Type B pancreatic cell (in vitro differentiated cells): ENCODE measurements at regions not wholly inside any gene's neighbourhood (a gene's known extent, or its start where the extent isn't known, plus 50 kb on each side); places are given as distances from the start of the nearest gene placed in this dataset.
"Not testable (repeated sequence)": the region's sequence is repeated elsewhere in the genome, so short reads cannot be mapped to it uniquely, and the experiment has no call there.

ENCODE experiments used
- DNase-seq: peaks from one replicate; pipeline ENCODE4 v3.0.0; 2021; ENCODE audit warnings: mixed read lengths; ENCODE audit not compliant: unreplicated experiment; ENCODE audit errors: extremely low spot score
- H3K27ac Mint-ChIP-seq: 2 replicates; pipeline ENCODE4 v1.8.0; 2021; ENCODE audit warnings: mild to moderate bottlenecking, mixed read lengths
- H3K27me3 Mint-ChIP-seq: 2 replicates; pipeline ENCODE4 v1.8.0; 2021; ENCODE audit warnings: mixed read lengths
- H3K36me3 Mint-ChIP-seq: 2 replicates; pipeline ENCODE4 v1.8.0; 2021; ENCODE audit warnings: mixed read lengths
- H3K4me1 Mint-ChIP-seq: one replicate; pipeline ENCODE4 v1.8.0; 2021; ENCODE audit warnings: mixed read lengths; ENCODE audit not compliant: unreplicated experiment
- H3K4me3 Mint-ChIP-seq: 2 replicates; pipeline ENCODE4 v1.8.0; 2021; ENCODE audit warnings: mild to moderate bottlenecking, mixed read lengths
- H3K9me3 Mint-ChIP-seq: 2 replicates; pipeline ENCODE4 v1.8.0; 2021; ENCODE audit warnings: mixed read lengths
- TF ChIP-seq, protein P1 (sequence below): fragments of 200-600 bp; sonication (generic); conservative IDR thresholded peaks from 2 replicates; pipeline ENCODE4 v1.5.0; 2021; ENCODE audit warnings: antibody characterized with exemption, mild to moderate bottlenecking

DNA sequence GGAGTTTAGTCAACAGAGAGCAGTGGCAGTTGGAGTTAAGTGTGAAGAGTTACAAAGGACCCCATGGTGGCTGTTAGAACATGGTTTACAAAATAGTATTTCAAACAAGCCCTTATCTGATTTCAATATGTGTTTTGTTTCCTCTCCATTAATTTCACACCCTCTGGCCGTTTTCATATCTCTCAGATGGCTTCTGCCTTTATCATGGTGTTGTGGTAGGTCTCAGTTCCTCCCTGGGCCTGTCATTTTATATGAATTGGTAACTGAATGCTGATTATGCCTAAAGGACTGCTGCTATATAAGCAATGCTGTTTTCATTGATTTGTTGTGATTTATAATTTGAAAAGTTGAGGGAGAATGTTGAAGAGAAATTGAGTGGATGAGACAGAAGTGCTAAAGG, 686.7 kb downstream of the NYAP2 start:
- TF ChIP-seq, protein P1, sequence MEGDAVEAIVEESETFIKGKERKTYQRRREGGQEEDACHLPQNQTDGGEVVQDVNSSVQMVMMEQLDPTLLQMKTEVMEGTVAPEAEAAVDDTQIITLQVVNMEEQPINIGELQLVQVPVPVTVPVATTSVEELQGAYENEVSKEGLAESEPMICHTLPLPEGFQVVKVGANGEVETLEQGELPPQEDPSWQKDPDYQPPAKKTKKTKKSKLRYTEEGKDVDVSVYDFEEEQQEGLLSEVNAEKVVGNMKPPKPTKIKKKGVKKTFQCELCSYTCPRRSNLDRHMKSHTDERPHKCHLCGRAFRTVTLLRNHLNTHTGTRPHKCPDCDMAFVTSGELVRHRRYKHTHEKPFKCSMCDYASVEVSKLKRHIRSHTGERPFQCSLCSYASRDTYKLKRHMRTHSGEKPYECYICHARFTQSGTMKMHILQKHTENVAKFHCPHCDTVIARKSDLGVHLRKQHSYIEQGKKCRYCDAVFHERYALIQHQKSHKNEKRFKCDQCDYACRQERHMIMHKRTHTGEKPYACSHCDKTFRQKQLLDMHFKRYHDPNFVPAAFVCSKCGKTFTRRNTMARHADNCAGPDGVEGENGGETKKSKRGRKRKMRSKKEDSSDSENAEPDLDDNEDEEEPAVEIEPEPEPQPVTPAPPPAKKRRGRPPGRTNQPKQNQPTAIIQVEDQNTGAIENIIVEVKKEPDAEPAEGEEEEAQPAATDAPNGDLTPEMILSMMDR, result no peak
- Mint-ChIP-seq H3K27me3 (no peaks in the 10 kb centered on the region), H3K36me3 (no peaks in the 10 kb centered on the region), H3K9me3 (peaks cover 6% of the 10 kb centered on the region), H3K27ac (no peak overlapping the region), H3K4me3 (no peak overlapping the region), H3K4me1 (no peaks in the 10 kb centered on the region)
- DNase-seq, result no peak

- not testable (repeated sequence) for H3K27me3 Mint-ChIP-seq, H3K4me1 Mint-ChIP-seq, H3K9me3 Mint-ChIP-seq, H3K4me3 Mint-ChIP-seq, H3K27ac Mint-ChIP-seq, H3K36me3 Mint-ChIP-seq, DNase-seq
Measured at GRCh38 chr2:226085425-226085824, 685.9 kb downstream of the NYAP2 start.

DNA sequence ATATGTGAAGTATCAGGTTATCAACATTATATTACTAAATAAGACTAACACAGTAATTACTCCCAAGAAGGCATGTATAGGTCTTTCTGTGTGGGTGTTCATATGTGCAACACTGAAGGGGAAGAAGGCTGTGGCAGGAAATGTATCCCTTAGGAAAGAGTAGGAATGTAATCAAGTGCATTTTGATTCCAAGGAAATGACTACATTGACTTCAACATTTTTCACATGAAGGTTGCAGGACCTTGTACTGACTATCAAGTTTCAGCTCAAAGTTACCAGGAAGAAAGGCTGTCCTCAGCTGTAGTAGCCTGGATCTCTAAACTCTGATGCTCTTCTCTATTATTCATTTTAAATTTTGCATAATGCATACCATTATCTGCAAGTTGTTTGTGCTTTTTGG, 680.8 kb downstream of the NYAP2 start:
- peaks cover 3% of the 10 kb centered on the region for H3K4me1 Mint-ChIP-seq
- no peak for DNase-seq
- no peaks in the 10 kb centered on the region for H3K27me3 Mint-ChIP-seq
- no peak overlapping the region for H3K4me3 Mint-ChIP-seq
- H3K9me3 Mint-ChIP-seq, result peaks cover 5% of the 10 kb centered on the region
- no peak overlapping the region for H3K27ac Mint-ChIP-seq
- no peaks in the 10 kb centered on the region for H3K36me3 Mint-ChIP-seq
- TF ChIP-seq, protein P1, result no peak

DNA sequence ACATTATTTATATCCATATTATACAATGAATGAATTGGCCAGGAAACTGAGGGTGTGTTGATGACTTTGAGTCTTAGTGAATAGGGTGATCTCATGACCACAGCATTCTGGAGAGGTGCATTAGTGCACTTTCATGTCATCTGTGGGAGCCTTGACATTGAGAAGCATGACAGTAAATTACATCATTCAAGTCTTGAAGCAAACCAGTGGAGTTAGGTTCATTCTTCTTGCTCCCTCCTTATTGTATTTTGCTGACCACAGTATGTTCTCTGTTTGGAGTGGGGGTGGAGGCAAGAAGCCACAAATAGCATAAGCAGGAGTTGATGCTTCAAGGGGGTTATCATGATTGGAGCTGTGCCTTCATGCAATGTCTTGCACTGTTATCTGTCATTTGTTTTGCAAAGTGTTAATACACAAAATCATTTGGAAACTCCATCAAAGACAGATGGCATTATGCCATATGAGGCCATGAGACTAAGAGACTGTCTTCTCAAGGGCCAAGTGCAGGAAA, 680.2 kb downstream of the NYAP2 start:
- Mint-ChIP-seq H3K27me3 (no peaks in the 10 kb centered on the region), H3K27ac (no peak overlapping the region), H3K4me3 (no peak overlapping the region), H3K4me1 (peaks cover 3% of the 10 kb centered on the region), H3K9me3 (no peaks in the 10 kb centered on the region), H3K36me3 (no peaks in the 10 kb centered on the region)
- DNase-seq, result no peak
- TF ChIP-seq, protein P1, result no peak

GRCh38 chr2:226079196-226079595, 679.7 kb downstream of the NYAP2 start:
- H3K27ac Mint-ChIP-seq, result no peak overlapping the region
- H3K27me3 Mint-ChIP-seq, result no peaks in the 10 kb centered on the region
- DNase-seq, result no peak
- no peaks in the 10 kb centered on the region for H3K36me3 Mint-ChIP-seq
- TF ChIP-seq, protein P1, result no peak
- H3K4me3 Mint-ChIP-seq, result no peak overlapping the region
- H3K4me1 Mint-ChIP-seq, result peaks cover 3% of the 10 kb centered on the region
- H3K9me3 Mint-ChIP-seq, result no peaks in the 10 kb centered on the region

DNA sequence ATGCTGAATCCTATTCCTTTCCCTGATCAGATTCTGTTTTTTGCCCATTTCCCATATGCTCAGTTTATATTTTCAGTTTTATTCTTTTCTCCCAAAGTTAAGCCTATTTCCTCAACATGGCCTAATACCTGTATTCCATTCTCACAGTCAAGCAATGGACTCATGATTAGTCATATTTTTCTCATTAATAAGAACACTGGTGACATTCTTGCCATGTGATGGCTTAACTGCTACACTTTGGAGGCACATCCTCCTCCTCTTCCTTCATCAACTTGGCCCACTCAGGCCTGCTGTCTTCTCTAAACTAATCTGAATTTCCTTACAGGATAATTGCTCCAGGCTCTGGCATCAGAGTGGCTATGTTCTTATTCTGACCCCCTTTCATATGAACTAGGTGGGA, 679.2 kb downstream of the NYAP2 start:
- TF ChIP-seq, protein P1, result no peak
- DNase-seq, result no peak

More for the DNA sequence above, 679.2 kb downstream of the NYAP2 start:
- H3K27ac Mint-ChIP-seq, result no peak overlapping the region
- H3K36me3 Mint-ChIP-seq, result no peaks in the 10 kb centered on the region
- H3K9me3 Mint-ChIP-seq, result no peaks in the 10 kb centered on the region
- H3K4me3 Mint-ChIP-seq, result no peak overlapping the region
- peaks cover 3% of the 10 kb centered on the region for H3K4me1 Mint-ChIP-seq
- no peaks in the 10 kb centered on the region for H3K27me3 Mint-ChIP-seq
